GM23338 (cell line): ENCODE measurements at regions not wholly inside any gene's neighbourhood (a gene's known extent, or its start where the extent isn't known, plus 50 kb on each side); places are given as distances from the start of the nearest gene placed in this dataset.

Experiments
- ATAC-seq: fragments of 200-7000 bp; cut with Tn5 transposase; 3 replicates; pipeline ENCODE4 v1.9.1; 2020
- DNase-seq: peaks from one replicate; pipeline ENCODE4 v3.0.0-alpha.2; 2015; ENCODE audit warnings: low spot score
- H2AFZ ChIP-seq: fragments of 200-600 bp; sonication (generic); 2 replicates; pipeline ENCODE4 v1.8.0; 2016; ENCODE audit warnings: antibody characterized with exemption, mild to moderate bottlenecking, moderate library complexity
- H3F3A ChIP-seq: fragments of 200-600 bp; sonication (generic); replicated peaks from 2 replicates; pipeline ENCODE4 v1.8.0; 2017; ENCODE audit warnings: antibody characterized with exemption, mixed run types, low read depth
- H3K27ac ChIP-seq: fragments of 200-600 bp; sonication (generic); 2 replicates; pipeline ENCODE4 v1.6.1; 2016; ENCODE audit warnings: low read depth
- H3K27me3 ChIP-seq: fragments of 200-600 bp; sonication (generic); 2 replicates; pipeline ENCODE4 v1.8.0; 2016; ENCODE audit warnings: mild to moderate bottlenecking, mixed run types, moderate library complexity; ENCODE audit not compliant: insufficient read depth
- H3K36me3 ChIP-seq: fragments of 200-600 bp; sonication (generic); 2 replicates; pipeline ENCODE4 v1.8.0; 2016; ENCODE audit warnings: mild to moderate bottlenecking; ENCODE audit not compliant: insufficient read depth
- H3K4me1 ChIP-seq: fragments of 200-600 bp; sonication (generic); 2 replicates; pipeline ENCODE4 v1.8.0; 2016; ENCODE audit warnings: mild to moderate bottlenecking, moderate library complexity; ENCODE audit not compliant: insufficient read depth
- H3K4me2 ChIP-seq: fragments of 200-600 bp; sonication (generic); 2 replicates; pipeline ENCODE4 v1.7.1; 2017; ENCODE audit warnings: mixed run types
- H3K4me3 ChIP-seq: fragments of 200-600 bp; sonication (generic); 2 replicates; pipeline ENCODE4 v1.6.1; 2016; ENCODE audit warnings: mixed run types
- H3K79me2 ChIP-seq: fragments of 200-600 bp; sonication (generic); replicated peaks from 2 replicates; pipeline ENCODE4 v1.8.0; 2017; ENCODE audit warnings: mild to moderate bottlenecking; ENCODE audit not compliant: insufficient read depth
- H3K9me2 ChIP-seq: fragments of 200-600 bp; sonication (generic); 2 replicates; pipeline ENCODE4 v1.8.0; 2017; ENCODE audit not compliant: insufficient read depth
- H4K20me1 ChIP-seq: fragments of 200-600 bp; sonication (generic); replicated peaks from 2 replicates; pipeline ENCODE4 v1.8.0; 2017; ENCODE audit warnings: mild to moderate bottlenecking; ENCODE audit not compliant: insufficient read depth
- H3K27ac Mint-ChIP-seq: 2 replicates; pipeline ENCODE4 v1.8.0; 2020; ENCODE audit warnings: inconsistent platforms, mild to moderate bottlenecking, moderate library complexity, mixed read lengths
- H3K27me3 Mint-ChIP-seq: 3 replicates; pipeline ENCODE4 v1.8.0; 2022; ENCODE audit warnings: low read depth, mild to moderate bottlenecking, moderate library complexity, mixed read lengths, inconsistent platforms; ENCODE audit not compliant: insufficient read depth, poor library complexity
- H3K36me3 Mint-ChIP-seq: 3 replicates; pipeline ENCODE4 v1.8.0; 2021; ENCODE audit warnings: low read depth, mild to moderate bottlenecking, inconsistent platforms, moderate library complexity, mixed read lengths
- H3K4me1 Mint-ChIP-seq: 3 replicates; pipeline ENCODE4 v1.8.0; 2020; ENCODE audit warnings: mild to moderate bottlenecking, inconsistent platforms, mixed read lengths
- H3K4me3 Mint-ChIP-seq: 3 replicates; pipeline ENCODE4 v1.8.0; 2021; ENCODE audit warnings: moderate library complexity, mild to moderate bottlenecking, inconsistent platforms, mixed read lengths
- H3K9me3 Mint-ChIP-seq: 3 replicates; pipeline ENCODE4 v1.8.0; 2020; ENCODE audit warnings: moderate library complexity, mild to moderate bottlenecking, inconsistent platforms, mixed read lengths
- CREB1 ChIP-seq: fragments of 250-450 bp; sonication (Bioruptor Pico); IDR thresholded peaks from 2 replicates; pipeline ENCODE4 v1.5.0; 2020; ENCODE audit warnings: low read depth, mild to moderate bottlenecking, moderate library complexity
- CTCF ChIP-seq, 2 experiments: fragments of 200-600 bp in 1 of 2; sonication (generic) in 1 of 2; conservative IDR thresholded peaks; 2 replicates each; pipeline versions ENCODE4 v1.5.1 to v1.6.1; 2016 to 2017; ENCODE audit warnings: antibody characterized with exemption in 2 of 2, low read depth in 2 of 2, mild to moderate bottlenecking in 2 of 2, moderate library complexity in 1 of 2
- ETS1 ChIP-seq: IDR thresholded peaks from 2 replicates; pipeline ENCODE4 v1.6.1; 2016; ENCODE audit warnings: antibody characterized with exemption
- EZH2 ChIP-seq: fragments of 200-600 bp; sonication (generic); IDR thresholded peaks from one replicate; pipeline ENCODE4 v1.8.0; 2017; ENCODE audit warnings: antibody characterized with exemption, mild to moderate bottlenecking, low read depth; ENCODE audit not compliant: unreplicated experiment
- EZH2phosphoT487 ChIP-seq: fragments of 200-600 bp; sonication (generic); IDR thresholded peaks from one replicate; pipeline ENCODE4 v1.8.1; 2018; ENCODE audit warnings: antibody characterized with exemption; ENCODE audit not compliant: unreplicated experiment
- JUNB ChIP-seq: IDR thresholded peaks from one replicate; pipeline ENCODE4 v1.6.1; 2016; ENCODE audit warnings: antibody characterized with exemption; ENCODE audit not compliant: unreplicated experiment
- NANOG ChIP-seq: IDR thresholded peaks from 2 replicates; pipeline ENCODE4 v1.6.1; 2016; ENCODE audit warnings: antibody characterized with exemption, borderline replicate concordance
- POLR2AphosphoS5 ChIP-seq: IDR thresholded peaks from 2 replicates; pipeline ENCODE4 v1.6.1; 2016; ENCODE audit warnings: antibody characterized with exemption, low read depth
- REST ChIP-seq: IDR thresholded peaks from one replicate; pipeline ENCODE4 v1.6.1; 2018; ENCODE audit warnings: antibody characterized with exemption; ENCODE audit not compliant: unreplicated experiment
- STAT1 ChIP-seq: IDR thresholded peaks from one replicate; pipeline ENCODE4 v1.6.1; 2016; ENCODE audit warnings: antibody characterized with exemption; ENCODE audit not compliant: unreplicated experiment
- ZNF114 ChIP-seq: fragments of 250-450 bp; sonication (Bioruptor Pico); IDR thresholded peaks from 2 replicates; pipeline ENCODE4 v1.5.0; 2020; ENCODE audit warnings: mild to moderate bottlenecking, moderate library complexity
- ZNF331 ChIP-seq: fragments of 250-450 bp; sonication (Bioruptor Pico); IDR thresholded peaks from 2 replicates; pipeline ENCODE4 v1.5.0; 2020; ENCODE audit warnings: low read depth, mild to moderate bottlenecking, moderate library complexity
- ZNF462 ChIP-seq: fragments of 250-450 bp; sonication (Bioruptor Pico); IDR thresholded peaks from 2 replicates; pipeline ENCODE4 v1.5.0; 2020; ENCODE audit warnings: mild to moderate bottlenecking, moderate library complexity

- H3K27ac ChIP-seq: no peak overlapping the region
- 0 out of 2 replicates have a peak overlapping the region, but pooled peaks have one; percentile 23 for H2AFZ ChIP-seq
- H3F3A ChIP-seq: no peaks in the 10 kb centered on the region
- H4K20me1 ChIP-seq: no peaks in the 10 kb centered on the region
- Mint-ChIP-seq H3K4me3 (no peak overlapping the region), H3K27me3 (peaks cover 7% of the 10 kb centered on the region), H3K27ac (peak overlapping the region; percentile 32; the same call in 1 of the 2 replicates), H3K36me3 (no peaks in the 10 kb centered on the region), H3K9me3 (no peaks in the 10 kb centered on the region), H3K4me1 (peaks cover 29% of the 10 kb centered on the region)
- H3K36me3 ChIP-seq: no peaks in the 10 kb centered on the region
- H3K4me2 ChIP-seq: no peak overlapping the region
- DNase-seq (no peak), ATAC-seq (no peak)
- H3K9me2 ChIP-seq: no peaks in the 10 kb centered on the region
- TF ChIP-seq ZNF331 (no peak), ZNF114 (no peak), NANOG (no peak), POLR2AphosphoS5 (no peak), ZNF462 (CRISPR knock-in tag) (no peak), CREB1 (CRISPR knock-in tag) (no peak), EZH2phosphoT487 (no peak), CTCF (conservative IDR thresholded peaks at IDR 0.05; ENCODE audit: low read depth in 2 of 2) (no peak), EZH2 (no peak), REST (no peak), ETS1 (no peak), JUNB (no peak), STAT1 (no peak)
- H3K79me2 ChIP-seq: no peaks in the 10 kb centered on the region
- H3K4me3 ChIP-seq: no peak overlapping the region
- peaks cover 25% of the 10 kb centered on the region for H3K4me1 ChIP-seq
- H3K27me3 ChIP-seq: no peaks in the 10 kb centered on the region
Measured at GRCh38 chr15:29471757-29472156, 202.1 kb upstream of the NSMCE3 start.
